Tibial nerve (tissue), 4 donors: ENCODE measurements at regions not wholly inside any gene's neighbourhood (a gene's known extent, or its start where the extent isn't known, plus 50 kb on each side); places are given as distances from the start of the nearest gene placed in this dataset.

Source experiments
- DNase-seq, 2 donors: peaks; one replicate each; pipeline ENCODE4 v3.0.0-alpha.2; 2019; ENCODE audit warnings: low spot score in 2 of 2
- H3K27ac ChIP-seq, 4 donors: fragments of 200-600 bp; sonication (generic) in 3 of 4; one replicate each; pipeline ENCODE4 v1.5.1; 2017 to 2019; ENCODE audit warnings: mild to moderate bottlenecking in 1 of 4
- H3K27me3 ChIP-seq, 2 donors: fragments of 200-600 bp; sonication (generic) in 1 of 2; one replicate each; pipeline versions ENCODE4 v1.5.1 to v1.6.0; 2017 to 2019
- H3K36me3 ChIP-seq, 3 donors: fragments of 200-600 bp; sonication (generic); one replicate each; pipeline ENCODE4 v1.5.1; 2018 to 2019
- H3K4me1 ChIP-seq, 4 donors: fragments of 200-600 bp; sonication (generic) in 3 of 4; one replicate each; pipeline ENCODE4 v1.5.1; 2017 to 2019
- H3K4me3 ChIP-seq, 4 donors: fragments of 200-600 bp; sonication (generic) in 3 of 4; one replicate each; pipeline ENCODE4 v1.5.1; 2017 to 2019; ENCODE audit warnings: mild to moderate bottlenecking in 1 of 4, moderate library complexity in 1 of 4
- H3K9me3 ChIP-seq, 4 donors: fragments of 200-600 bp; sonication (generic) in 3 of 4; one replicate each; pipeline ENCODE4 v1.5.1; 2017 to 2019
- EP300 ChIP-seq, 2 donors: sonication (generic); formaldehyde crosslinking; IDR thresholded peaks; one replicate each; pipeline ENCODE4 v1.6.1; 2017; ENCODE audit warnings: antibody characterized with exemption in 2 of 2, mild to moderate bottlenecking in 1 of 2
- POLR2A ChIP-seq, 2 donors: fragments of 450-650 bp; IDR thresholded peaks; one replicate each; pipeline ENCODE4 v1.6.1; 2017; ENCODE audit warnings: antibody characterized with exemption in 2 of 2, mild to moderate bottlenecking in 2 of 2, moderate library complexity in 2 of 2
- WGBS, 2 donors: methylation state at CpG; one replicate each; pipeline ENCODE4 v1.1.5; 2018; 5-methylcytosine and 5-hydroxymethylcytosine counted together
- TF ChIP-seq, protein P1 (sequence below), 5 experiments: fragments of 200-600 bp in 3 of 5; fragments of 450-650 bp in 2 of 5; sonication (generic) in 3 of 5; IDR thresholded peaks; one replicate each; pipeline ENCODE4 v1.5.1; 2016 to 2019; ENCODE audit warnings: antibody characterized with exemption in 5 of 5, mild to moderate bottlenecking in 3 of 5, moderate library complexity in 2 of 5

DNA sequence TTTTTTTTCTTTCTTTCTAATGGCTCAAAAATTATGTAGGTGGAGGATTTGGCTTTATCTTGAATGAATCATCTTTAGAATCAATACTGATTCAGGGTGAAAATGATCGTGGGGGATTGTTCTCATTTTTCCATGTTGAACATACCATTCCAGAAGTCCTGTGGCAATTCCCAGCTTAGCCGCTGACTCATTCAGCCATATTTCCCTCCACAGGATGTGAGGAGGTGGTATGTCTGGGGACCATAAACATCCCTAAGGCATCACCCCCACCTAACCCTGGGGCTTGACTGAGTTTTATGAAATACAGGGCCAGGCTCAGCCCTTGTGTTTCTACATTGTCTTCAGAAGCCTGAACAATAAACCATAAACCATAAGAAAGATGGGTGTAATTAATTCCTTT lies 92.7 kb upstream of the FN1 start:
- 67 to 73% methylated on average over 2 of the region's 2 CpGs for WGBS, 2 donors
- no peak for DNase-seq
- Histone ChIP-seq H3K9me3 (peaks cover 0 to 14% (median 0%) of the 10 kb centered on the region in 4 donors), H3K27me3 (no peaks in the 10 kb centered on the region), H3K36me3 (no peaks in the 10 kb centered on the region), H3K4me3 (no peak overlapping the region), H3K27ac (no peak overlapping the region), H3K4me1 (no peaks in the 10 kb centered on the region)
- TF ChIP-seq EP300 (IDR thresholded peaks at IDR 0.05) = no peak
- TF ChIP-seq, protein P1, sequence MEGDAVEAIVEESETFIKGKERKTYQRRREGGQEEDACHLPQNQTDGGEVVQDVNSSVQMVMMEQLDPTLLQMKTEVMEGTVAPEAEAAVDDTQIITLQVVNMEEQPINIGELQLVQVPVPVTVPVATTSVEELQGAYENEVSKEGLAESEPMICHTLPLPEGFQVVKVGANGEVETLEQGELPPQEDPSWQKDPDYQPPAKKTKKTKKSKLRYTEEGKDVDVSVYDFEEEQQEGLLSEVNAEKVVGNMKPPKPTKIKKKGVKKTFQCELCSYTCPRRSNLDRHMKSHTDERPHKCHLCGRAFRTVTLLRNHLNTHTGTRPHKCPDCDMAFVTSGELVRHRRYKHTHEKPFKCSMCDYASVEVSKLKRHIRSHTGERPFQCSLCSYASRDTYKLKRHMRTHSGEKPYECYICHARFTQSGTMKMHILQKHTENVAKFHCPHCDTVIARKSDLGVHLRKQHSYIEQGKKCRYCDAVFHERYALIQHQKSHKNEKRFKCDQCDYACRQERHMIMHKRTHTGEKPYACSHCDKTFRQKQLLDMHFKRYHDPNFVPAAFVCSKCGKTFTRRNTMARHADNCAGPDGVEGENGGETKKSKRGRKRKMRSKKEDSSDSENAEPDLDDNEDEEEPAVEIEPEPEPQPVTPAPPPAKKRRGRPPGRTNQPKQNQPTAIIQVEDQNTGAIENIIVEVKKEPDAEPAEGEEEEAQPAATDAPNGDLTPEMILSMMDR (IDR thresholded peaks at IDR 0.05) = no peak
- TF ChIP-seq POLR2A (IDR thresholded peaks at IDR 0.05) = no peak

GRCh38 chr2:215527736-215528135 lies 91.9 kb upstream of the FN1 start:
- no peak for DNase-seq
- peaks cover 0 to 6% (median 0%) of the 10 kb centered on the region in 4 donors for H3K9me3 ChIP-seq
- no peaks in the 10 kb centered on the region for H3K27me3 ChIP-seq
- H3K4me1 ChIP-seq = no peaks in the 10 kb centered on the region
- 75 to 79% methylated on average over 1 of the region's 1 CpG for WGBS, 2 donors
- H3K27ac ChIP-seq = no peak overlapping the region
- H3K4me3 ChIP-seq = no peak overlapping the region
- no peaks in the 10 kb centered on the region for H3K36me3 ChIP-seq
- TF ChIP-seq, protein P1 (IDR thresholded peaks at IDR 0.05) = no peak
- TF ChIP-seq EP300 (IDR thresholded peaks at IDR 0.05) (no peak), POLR2A (IDR thresholded peaks at IDR 0.05) (no peak)

DNA sequence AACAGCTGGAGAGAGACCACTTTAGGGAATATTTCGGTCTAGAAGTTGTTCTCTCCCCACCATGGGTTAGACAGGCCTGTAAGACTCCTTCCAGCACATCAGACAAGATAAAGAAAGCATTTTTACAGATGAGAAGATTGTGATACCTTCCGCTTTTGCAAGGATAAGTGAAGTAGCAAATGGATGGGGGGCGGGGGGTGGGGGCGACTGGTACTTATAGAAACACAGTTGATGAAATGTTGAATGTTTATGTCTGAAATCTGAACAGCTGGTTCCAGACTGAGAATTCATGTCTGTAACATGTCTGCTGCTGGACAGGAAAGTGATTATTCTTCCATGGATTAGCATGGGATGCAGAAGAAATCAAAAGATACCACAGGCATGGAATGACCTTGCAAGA lies 90.5 kb upstream of the FN1 start:
- no peak for DNase-seq
- Histone ChIP-seq H3K36me3 (no peaks in the 10 kb centered on the region), H3K27ac (no peak overlapping the region), H3K4me3 (no peak overlapping the region), H3K27me3 (no peaks in the 10 kb centered on the region), H3K9me3 (peaks cover 0 to 6% (median 0%) of the 10 kb centered on the region in 4 donors), H3K4me1 (peaks cover 0 to under 1% (median 0%) of the 10 kb centered on the region in 4 donors)
- TF ChIP-seq, protein P1 (IDR thresholded peaks at IDR 0.05) = no peak
- TF ChIP-seq EP300 (IDR thresholded peaks at IDR 0.05) (no peak), POLR2A (IDR thresholded peaks at IDR 0.05) (no peak)
- 84 to 92% methylated on average over 4 of the region's 4 CpGs for WGBS, 2 donors

DNA sequence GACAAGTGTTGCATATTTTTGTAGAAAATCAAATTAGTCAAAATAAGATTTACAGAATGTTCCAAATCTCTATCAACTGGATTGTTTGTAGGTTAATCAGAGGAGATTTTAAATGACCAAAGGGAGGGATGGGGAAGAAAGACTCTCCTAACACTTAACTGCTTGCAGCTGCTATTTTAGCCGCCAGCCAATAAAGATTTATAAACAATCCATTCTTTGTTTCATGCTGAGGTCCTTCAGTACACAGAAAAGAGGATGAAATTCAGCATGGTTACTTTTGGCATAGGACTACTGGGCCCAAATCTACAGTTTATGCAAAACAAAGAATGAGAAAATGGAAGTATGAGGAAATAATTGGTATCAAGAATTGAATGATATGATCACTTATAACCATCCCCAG lies 86.4 kb upstream of the FN1 start:
- Histone ChIP-seq H3K36me3 (no peaks in the 10 kb centered on the region), H3K4me1 (peaks cover 0 to 5% (median 0%) of the 10 kb centered on the region in 4 donors), H3K27me3 (no peaks in the 10 kb centered on the region), H3K27ac (no peak overlapping the region), H3K9me3 (no peaks in the 10 kb centered on the region), H3K4me3 (no peak overlapping the region)
- no peak for DNase-seq
- TF ChIP-seq, protein P1 (IDR thresholded peaks at IDR 0.05) = no peak
- TF ChIP-seq EP300 (IDR thresholded peaks at IDR 0.05) (no peak), POLR2A (IDR thresholded peaks at IDR 0.05) (no peak)
- WGBS, 2 donors = 24 to 26% methylated on average over 1 of the region's 1 CpG

DNA sequence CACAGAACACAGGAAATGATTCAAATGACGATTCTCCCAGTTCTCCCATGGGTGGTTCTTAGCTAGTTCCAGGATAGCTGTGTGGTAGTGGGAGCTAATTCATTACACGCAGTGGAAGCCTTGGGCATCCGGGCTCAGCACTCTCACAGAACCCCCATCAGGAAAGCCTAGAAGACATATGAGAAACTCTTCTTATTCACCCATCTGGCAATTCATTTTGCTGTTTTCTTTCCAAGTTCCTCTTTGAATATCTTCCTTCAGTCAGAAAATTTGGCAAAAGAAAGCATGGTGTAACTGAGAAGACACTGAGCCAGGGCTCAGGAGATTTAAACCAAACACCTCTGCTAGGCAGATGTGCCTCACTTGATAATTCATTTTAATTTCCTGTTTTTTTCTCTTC lies 85.2 kb upstream of the FN1 start:
- H3K4me3 ChIP-seq = no peak overlapping the region
- H3K27ac ChIP-seq = no peak overlapping the region
- H3K9me3 ChIP-seq = no peaks in the 10 kb centered on the region
- no peak for DNase-seq
- no peaks in the 10 kb centered on the region for H3K27me3 ChIP-seq
- no peaks in the 10 kb centered on the region for H3K36me3 ChIP-seq
- H3K4me1 ChIP-seq = peaks cover 0 to 5% (median 0%) of the 10 kb centered on the region in 4 donors
- TF ChIP-seq, protein P1 (IDR thresholded peaks at IDR 0.05) = no peak
- TF ChIP-seq POLR2A (IDR thresholded peaks at IDR 0.05) = no peak
- no peak for TF ChIP-seq EP300 (IDR thresholded peaks at IDR 0.05)
- WGBS, 2 donors = 55 to 68% methylated on average over 3 of the region's 3 CpGs
